ENCODE measurements at regions not wholly inside any gene's neighbourhood (a gene's known extent, or its start where the extent isn't known, plus 50 kb on each side); places are given as distances from the start of the nearest gene placed in this dataset.

DNA sequence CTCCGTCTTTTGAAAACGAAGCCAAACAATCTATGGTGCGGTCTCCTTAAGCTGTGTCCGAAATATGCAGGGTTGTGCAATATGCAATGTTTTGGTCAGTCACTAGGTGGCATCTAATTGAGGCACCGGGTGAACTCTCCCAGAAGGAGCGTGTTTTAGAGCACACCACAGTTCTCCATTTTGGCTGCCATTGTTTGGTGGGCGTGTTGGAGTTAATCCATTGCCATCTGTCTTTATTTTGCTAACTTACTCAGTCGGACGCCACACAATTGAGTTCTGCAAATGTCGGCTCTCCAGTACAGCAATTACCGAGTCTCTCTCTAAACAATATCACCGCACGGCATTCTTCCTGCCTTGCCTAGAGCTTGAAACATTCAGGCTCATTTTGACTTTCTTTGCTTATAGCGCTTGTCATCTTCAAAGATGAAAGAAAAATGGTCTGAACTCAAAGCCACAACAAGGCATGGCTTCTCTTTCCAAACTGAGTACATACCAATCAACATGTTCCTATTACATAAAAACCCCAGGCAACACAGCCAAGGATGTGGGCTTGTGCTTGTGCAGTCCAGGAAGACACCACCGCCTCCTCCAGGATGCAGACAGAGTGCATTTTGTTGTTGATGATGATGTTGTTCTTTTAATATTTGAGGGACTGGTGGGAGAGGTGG, 182.0 kb upstream of the SERP2 start:
- FAIRE-seq, result peak; percentile 97

DNA sequence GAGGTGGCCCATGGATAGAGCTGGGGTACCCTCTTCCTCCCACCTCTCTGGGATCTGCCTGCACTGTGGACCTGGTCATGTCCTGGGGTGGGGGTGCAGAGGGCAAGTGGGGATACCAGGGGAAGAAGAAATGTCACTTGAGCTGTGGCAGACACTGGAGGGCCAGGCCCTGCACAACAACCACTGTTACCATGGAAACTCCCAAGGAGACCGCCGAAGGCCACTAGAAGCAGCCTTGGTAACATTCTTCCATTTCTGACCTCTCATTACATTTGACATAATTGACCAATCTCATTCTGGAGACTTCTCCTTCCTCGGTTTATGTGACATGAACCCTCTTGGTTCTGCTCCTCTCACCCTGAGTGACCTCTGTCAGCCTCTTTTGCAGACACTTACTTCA, 179.9 kb upstream of the SERP2 start:
- no peak for FAIRE-seq

DNA sequence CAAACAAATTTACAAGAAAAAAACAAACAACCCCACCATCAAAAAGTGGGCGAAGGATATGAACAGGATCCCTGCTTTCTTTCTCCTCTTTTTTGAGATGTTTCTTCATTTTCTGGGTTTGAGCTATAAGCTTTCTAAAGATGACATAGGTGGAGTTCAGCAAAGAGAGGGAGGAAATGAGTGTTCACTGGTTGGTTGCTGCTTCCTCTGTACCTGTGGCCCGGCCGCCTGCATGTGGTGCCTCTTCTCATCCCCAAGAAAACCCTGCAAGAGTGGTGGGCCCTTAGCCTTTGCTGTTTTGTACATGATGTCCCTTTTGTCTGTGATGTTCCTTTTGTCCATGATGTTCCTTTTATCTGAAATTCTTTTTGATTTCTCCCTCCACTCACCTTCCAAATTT, 178.4 kb upstream of the SERP2 start:
- FAIRE-seq, result no peak

- FAIRE-seq, result no peak
Measured at GRCh38 chr13:44196196-44196751, 177.3 kb upstream of the SERP2 start.

DNA sequence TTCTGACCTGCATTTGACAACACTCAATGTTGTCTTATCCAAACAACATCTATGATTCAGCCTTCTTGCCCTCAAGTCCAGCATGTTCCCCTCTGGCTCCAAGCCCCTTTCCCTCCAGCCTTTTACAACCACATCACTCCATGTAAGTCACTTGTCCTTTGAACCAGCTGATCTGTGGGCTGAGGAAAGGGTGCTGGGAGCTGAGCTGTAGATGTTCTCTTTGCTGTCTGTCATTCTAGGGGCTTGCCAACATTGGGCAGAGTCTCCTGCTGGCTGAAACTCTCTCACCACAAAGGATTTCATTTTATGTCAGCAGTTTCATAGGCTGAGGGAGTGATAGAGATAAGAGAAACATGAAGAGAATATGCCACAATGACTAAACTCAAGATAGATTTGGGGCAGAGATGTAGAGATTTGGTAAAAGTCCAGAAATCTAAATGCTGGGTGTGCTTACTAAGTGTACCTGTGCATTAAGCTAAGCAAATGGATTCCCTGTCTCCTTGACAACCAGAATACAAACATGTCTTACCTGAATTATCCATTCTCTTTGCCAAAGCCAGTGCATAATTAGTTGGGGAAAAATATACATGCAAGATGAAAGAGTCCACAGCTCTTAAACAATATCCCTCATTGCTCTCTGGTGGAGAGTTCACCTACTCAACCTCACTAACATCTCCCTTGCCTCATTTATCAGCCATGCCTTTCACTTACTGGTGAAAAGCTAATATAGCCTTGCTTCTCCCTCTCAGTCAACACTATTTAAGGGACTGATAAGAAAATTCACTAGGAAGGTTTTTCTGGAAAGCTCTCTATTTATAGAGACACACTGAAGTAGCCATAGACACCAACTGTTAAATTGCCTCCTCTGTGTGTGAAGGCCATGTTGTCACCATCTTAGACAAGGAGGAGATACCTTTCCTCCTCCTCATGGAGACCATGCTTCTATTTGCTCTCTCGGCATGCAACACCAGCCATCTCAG, 175.5 kb upstream of the SERP2 start:
- no peak for FAIRE-seq

GRCh38 chr13:44198826-44199225, 174.8 kb upstream of the SERP2 start:
- FAIRE-seq, result no peak

- FAIRE-seq, result no peak
Measured at GRCh38 chr13:44199627-44200207, 173.9 kb upstream of the SERP2 start.

DNA sequence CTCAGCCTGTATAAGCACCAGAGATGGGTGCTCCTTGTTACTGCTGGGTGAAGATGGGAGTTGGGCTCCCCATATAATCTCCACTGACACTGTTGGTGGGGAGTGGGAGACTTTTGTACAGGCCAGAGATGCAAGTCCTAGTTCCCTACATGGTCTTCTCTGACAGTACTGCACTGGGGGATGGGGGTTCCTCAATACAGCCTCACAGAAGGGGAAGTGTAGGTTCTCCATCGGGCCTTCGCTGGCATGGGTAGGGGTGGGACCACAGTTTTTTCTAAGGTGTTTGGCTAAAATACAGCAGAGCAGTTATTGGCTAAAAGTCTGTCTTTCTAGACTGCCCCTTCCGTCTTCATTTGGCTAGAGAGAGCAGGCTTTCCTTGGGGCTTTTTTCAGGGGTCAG, 167.2 kb upstream of the SERP2 start:
- FAIRE-seq, result no peak

- FAIRE-seq, result no peak
Measured at GRCh38 chr13:44207476-44207875, 166.1 kb upstream of the SERP2 start.

DNA sequence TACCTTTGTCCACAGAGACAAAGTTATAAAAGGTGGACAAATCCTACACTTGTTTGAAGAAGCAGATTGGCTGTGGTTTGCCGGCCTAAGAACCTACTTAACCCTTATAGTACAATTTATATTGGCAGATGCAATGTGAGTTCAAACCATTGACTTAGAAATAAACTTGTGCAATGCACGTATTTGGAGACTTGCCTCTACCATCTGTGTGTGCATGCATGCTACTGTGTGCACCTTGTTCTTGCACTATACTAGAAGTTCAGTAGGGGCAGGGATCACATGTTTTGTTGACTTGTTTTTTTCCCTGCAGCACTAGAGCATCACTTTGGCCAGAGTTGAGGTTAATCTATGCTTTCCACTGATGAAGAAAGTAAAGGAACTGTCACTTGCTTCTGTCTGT, 163.1 kb upstream of the SERP2 start:
- no peak for FAIRE-seq

DNA sequence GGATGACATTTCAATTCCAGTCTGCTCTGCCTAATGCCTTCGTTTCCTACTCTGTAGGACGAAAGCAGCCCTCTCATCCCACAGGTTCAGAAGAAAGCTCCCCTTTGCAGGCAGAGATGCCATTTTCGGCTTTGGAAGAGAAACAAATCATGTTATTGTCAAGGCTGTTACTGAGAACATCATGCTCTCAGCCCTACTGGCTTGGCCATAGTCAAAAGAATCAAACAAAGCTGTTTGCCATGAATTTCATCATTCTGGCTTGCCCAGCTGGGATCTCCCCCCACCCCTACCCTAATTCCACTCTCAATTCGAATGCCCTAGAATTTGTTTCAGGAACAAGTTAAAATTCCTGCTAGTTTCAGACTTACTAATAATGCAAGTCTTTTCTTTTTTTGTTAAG, 162.3 kb upstream of the SERP2 start:
- no peak for FAIRE-seq

DNA sequence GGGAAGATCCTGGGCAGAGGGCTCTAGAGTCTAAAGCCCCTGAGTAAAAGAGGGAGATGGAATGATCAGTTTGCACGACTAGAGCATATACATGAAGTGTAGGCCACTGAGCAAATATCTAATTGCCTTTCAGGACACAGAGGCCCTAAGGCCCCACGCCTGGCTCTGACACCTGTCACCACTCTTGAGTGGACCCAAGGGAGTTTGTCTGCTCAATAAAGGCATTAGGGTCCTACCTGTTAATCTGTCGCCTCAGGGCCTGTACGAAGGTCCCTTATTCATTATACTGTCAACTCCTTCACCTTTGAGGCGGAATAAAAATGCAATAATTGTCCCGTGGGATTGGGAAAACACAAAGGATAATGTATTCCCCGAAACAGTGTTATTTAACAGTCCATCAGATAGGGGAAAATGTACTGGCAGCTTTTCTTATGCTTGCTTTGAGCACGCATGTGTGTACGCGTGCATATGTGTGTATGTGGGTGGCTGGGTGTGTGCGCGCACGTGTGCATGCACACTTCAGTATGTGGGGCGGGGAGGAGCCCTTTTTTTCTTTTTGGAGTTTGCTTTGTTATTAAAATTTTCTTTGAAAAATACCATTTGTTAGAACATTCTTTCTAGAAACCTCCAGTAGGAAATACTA, 161.8 kb upstream of the SERP2 start:
- no peak for FAIRE-seq

DNA sequence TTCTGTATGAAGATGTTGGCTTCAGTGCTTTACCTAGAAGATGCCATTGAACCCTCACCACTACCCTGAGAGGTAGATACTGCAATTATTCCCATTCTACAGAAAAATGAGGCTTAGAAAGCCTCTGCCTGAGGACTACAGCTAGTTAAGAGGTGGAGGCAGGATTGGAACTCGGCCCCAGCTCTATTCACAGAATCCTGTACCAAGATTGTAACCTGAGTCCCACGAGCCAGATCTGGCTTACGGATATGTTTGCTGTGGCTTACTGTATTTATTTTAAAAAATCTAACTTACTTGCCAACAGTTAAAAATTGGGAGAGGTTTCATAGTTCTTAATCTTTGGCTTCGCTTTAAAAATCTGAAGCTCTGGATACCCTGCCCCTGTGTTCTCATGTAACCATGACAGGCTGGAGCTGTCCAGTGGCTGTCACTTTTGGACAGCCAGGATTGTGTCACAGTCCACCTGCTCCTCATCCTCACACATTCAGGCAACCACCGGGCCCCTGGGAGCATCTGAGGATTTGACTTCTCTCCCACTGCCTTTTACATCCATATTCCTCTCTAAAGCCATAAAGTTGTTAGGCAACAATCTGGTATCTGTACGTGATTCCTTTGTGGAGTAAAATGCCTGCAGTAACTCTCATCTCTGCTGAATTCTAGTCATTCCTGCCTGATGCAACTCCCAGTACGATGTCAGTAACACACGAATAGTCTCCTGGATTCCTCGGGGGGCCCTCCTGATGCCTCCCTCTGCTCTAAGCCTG, 160.8 kb upstream of the SERP2 start:
- no peak for FAIRE-seq

GRCh38 chr13:44218501-44219240, 155.0 kb upstream of the SERP2 start:
- no peak for FAIRE-seq

DNA sequence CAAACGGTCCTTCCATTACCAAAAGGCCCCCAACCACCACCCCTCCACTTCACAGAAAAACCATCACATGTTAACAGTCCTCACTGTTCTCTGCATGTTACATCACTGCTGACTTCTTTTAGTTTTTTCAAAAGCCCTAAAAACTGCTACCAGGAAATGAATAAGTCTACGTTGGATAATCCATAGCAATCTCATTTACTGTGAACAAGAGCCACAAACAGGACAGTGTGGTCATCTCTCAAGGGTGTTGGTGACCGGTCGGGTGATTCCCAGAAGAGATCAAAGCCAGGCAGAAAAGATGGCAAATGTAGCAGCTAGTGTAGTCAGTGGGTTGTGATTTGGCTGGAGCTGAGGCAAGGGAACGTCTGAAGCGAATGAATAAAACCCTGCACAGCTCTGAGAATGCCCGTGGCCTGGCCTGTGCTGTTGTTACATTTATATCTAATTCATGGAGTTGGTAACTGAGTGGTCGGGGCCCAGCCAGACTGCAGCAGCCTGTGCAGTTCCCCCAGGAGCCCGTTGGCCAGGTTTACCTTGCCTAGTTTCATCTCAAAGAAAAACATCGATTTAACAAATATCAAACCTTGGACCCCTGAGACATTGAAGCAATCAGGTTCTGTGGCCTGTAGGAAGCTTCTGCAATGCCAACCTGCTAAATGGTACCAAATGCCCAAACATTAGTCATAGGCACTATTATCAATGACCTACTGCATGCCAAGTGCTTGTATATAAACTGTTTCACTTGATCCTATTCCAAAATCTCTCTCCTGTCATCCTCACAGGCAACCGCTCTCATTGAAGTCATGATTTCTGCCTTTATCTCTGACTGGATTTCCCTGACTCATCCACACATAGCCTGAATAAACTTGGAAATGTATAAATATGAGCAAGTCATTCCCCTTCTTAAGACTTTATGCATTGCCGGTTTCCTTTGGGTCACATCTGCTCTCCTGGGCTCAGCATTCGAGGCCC, 153.8 kb upstream of the SERP2 start:
- no peak for FAIRE-seq

- no peak for FAIRE-seq
Measured at GRCh38 chr13:44220948-44221347, 152.7 kb upstream of the SERP2 start.

GRCh38 chr13:44221657-44222056, 152.0 kb upstream of the SERP2 start:
- no peak for FAIRE-seq

- no peak for FAIRE-seq
Measured at GRCh38 chr13:44223770-44224444, 149.7 kb upstream of the SERP2 start.

GRCh38 chr13:44224450-44225149, 149.0 kb upstream of the SERP2 start:
- no peak for FAIRE-seq
